GM18861 (cell line): ENCODE measurements at regions not wholly inside any gene's neighbourhood (a gene's known extent, or its start where the extent isn't known, plus 50 kb on each side); places are given as distances from the start of the nearest gene placed in this dataset.
A peak's percentile ranks its signal among the peaks of the same experiment; 100 is the strongest.
"Not testable (repeated sequence)": the region's sequence is repeated elsewhere in the genome, so short reads cannot be mapped to it uniquely, and the experiment has no call there.

Source experiments
- ATAC-seq: cut with Tn5 transposase; IDR thresholded peaks from one replicate; pipeline ENCODE4 v1.9.1; 2021; ENCODE audit not compliant: unreplicated experiment

DNA sequence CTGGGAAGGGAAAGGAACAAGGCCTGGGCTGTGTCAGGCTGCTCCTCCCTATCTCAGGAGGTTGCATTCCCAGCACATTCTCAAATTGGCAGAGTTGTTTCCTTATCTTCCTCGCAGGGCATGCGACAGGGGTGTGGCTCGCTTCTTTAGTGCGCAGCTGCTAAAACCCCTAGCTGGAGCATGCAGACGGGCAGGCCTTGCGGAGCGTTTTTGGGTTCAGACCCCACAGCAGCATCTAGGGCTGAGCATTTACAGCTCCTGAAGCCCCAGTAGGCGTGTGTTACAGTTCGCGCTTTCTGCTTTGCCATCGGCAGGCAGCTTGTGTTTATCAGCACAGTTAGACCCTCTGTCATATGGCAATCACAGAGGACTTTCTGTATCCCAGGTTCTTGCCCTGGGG lies 392.4 kb downstream of the TECRL start:
- ATAC-seq, result no peak

- ATAC-seq, result no peak
Observed at GRCh38 chr4:64014647-64015046, 394.6 kb downstream of the TECRL start.

- ATAC-seq, result peak; percentile 66
Observed at GRCh38 chr4:64001229-64001898, 407.9 kb downstream of the TECRL start.

- ATAC-seq, result no peak
Observed at GRCh38 chr4:64000241-64000640, 409.0 kb downstream of the TECRL start.

DNA sequence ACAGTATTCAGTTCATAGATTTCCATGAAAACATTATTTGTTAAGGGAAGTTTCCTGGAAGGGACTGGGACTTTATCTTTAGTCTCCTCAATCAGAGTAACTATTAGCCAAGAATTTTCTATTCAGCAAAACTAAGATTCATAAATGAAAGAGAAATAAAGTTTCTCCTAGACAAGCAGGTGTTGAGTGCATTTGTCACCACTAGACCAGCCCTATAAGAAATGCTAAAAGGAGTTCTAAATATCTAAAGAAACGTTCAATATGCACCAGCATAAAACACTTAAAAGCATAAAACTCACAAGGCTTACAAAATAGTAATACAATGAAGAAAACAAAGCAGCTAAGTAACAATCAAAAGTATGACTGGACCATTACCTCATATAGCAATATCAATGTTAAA lies 423.0 kb downstream of the TECRL start:
- no peak for ATAC-seq

GRCh38 chr4:63983224-63983623 lies 426.0 kb downstream of the TECRL start:
- no peak for ATAC-seq

- ATAC-seq, result no peak
Observed at GRCh38 chr4:63965875-63966274, 443.4 kb downstream of the TECRL start.

DNA sequence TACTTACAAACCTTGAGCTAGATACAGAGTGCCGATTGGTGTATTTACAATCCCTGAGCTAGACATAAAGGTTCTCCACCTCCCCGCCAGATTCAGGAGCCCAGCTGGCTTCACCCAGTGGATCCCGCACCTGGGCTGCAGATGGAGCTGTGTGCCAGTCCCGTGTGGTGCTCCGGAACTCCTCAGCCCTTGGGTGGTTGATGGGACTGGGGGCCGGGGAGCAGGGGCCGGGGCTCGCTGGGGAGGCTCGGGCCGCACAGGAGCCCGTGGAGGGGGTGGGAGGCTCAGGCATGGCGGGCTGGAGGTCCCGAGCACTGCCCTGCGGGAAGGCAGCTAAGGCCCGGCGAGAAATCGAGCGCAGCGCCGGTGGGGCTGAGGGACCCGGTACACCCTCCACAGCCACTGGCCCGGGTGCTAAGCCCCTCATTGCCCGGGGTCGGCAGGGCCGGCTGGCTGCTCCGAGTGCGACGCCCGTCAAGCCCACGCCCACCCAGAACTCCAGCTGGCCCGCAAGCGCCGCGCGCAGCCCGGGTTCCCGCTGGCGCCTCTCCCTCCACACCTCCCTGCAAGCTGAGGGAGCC lies 466.5 kb downstream of the TECRL start:
- not testable (repeated sequence) for ATAC-seq

- ATAC-seq, result no peak
Observed at GRCh38 chr4:63937961-63938360, 471.3 kb downstream of the TECRL start.

DNA sequence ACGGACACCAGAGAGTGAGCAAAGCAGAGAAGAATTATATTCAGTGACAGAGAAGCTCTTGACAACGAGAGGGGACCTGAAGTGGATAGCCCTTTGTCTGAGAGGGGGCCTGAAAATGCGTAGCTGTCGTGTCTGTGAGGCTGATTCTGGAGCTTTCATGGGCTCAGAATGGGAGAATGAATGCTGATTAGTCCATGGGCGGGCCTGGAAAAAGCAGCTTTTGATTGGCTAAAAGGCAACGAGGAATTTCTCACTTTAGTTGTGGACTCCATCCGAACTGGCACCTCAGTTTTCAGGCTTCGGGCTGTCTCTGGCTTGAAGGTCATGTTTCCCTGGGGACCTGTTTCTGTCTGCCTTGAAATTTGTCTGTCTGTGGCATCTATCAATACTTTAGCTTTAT lies 487.1 kb downstream of the TECRL start:
- no peak for ATAC-seq

DNA sequence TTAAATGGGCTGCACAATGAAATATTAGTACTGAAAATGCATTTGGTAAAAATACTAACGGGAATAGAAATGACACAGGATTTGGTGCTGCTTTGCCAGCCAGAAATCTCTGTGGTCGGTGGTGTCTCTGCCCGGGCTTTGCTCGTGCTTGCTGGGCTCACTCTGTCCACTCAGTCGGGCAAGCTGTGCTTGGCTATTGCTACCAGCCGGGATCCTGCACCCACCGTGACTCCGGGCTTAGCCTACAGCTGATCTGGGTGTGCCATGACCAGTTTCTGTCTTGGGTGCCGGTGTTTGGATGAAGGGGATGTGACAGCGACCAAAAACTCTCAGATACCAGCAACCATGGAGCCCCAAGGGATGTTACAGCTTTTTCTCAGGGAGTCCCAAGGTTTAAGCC lies 487.7 kb downstream of the TECRL start:
- ATAC-seq, result no peak

DNA sequence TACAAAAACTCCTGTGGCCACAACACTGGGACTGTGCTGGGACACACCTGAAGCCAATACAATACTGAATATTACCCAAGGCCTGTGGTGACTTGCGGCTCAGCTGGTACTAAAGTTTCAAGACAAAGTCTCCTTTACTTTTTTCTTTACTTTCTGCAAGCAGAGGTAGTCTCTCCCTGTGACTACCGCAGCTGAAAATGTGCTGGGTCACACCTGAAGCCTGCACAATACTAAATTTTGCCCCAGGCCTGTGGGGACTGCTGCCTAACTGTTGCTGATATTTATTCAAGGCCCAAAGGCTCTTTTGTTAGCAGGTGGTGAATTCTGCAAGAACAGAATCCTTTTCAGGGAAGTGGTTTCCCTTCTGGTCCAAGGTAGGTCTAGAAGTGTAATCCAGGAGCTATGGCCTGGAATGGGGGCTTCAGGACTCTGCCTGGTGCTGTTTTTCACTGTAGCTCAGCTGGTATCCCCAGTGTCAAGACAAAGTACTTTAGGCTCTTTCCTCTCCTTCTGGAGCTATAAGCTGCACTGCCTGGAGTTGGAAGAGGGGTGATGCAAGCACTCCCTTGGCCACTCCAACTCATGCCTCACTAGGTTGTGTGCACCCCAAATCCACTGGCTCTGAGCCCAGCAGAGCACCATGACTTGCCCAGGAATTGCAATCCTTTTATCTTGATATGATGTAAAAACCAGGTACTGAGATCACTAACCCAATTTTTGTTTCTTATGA lies 489.4 kb downstream of the TECRL start:
- no peak for ATAC-seq

DNA sequence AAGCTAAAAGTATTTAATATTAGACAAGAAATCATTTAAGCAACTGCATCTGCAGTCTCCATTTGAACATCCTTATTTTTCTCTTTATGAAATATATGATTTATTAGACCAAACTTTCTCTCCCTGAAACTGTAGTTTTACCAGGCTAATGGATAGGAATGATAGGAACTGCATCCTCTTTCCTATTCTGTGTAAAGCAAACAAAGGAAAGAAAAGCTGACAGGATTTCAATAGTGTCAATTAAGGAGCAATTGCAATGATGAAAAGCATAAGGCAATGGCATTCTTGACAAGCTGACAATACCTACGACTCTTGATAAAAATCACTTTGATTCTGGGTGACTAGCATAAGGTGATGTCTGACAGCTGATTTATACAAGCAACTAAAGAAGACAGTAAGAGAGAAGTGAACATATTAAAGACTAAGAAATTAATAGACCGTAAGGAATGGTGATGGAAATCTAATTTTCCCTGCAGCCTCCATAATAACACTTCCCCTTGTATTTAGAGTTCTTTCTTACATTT lies 502.5 kb downstream of the TECRL start:
- no peak for ATAC-seq

DNA sequence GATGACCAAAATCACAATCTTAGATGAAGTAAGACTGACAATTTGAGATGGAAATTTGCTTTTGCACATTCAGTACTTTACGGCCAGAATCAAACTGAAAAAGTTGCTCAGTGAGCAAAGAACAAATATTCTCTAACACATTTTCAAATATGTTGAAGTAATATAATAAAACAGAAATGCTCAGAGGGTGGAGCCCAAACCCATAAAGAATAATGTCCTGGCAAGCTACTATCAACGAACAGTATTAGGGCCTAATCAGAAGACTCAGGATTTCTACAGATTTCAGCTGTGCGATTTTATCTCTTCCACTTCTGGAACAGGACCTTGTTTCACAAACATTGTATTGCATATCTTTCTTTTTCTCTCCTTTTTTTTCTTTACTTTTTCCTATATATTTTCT lies 505.0 kb downstream of the TECRL start:
- no peak for ATAC-seq

GRCh38 chr4:63901304-63901703 lies 507.9 kb downstream of the TECRL start:
- no peak for ATAC-seq

DNA sequence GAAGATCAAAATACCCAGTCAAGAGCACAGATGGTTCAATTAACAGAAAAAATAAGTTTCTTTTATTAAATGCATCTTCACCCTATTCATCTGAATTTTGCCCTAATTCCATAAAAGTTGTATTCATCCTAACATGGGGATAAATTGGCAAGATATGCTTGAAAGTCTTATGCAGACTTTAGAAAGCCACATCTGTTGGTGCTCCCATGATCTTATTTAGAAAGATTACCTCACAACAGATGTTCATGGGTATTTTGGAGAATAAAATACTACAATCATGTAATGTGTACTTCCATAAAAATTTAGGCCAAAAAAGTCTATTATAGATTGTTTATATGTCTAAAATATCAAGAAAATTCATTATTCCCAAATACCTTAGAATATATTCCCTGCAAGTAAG lies 510.3 kb downstream of the TECRL start:
- no peak for ATAC-seq

DNA sequence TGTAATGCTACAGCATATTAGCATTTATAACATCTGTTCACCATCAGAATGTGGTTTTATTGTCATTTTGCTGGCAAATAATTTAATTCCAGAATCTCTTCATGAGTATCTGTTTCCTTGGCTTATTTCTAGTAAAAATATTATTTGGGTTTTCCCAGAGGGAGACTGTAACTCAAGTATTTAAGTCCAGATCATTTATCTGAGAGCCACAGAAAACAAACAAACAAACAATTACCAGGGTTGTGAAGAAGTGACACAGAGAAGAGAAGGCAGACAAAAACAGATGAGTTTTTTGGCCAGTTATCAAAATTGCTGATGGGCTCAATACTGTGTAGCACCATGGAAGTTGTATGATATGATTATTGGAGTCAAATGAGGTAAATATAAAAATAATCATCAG lies 515.1 kb downstream of the TECRL start:
- ATAC-seq, result no peak

GRCh38 chr4:63869370-63869769 lies 539.9 kb downstream of the TECRL start:
- no peak for ATAC-seq

- ATAC-seq, result no peak
Observed at GRCh38 chr4:63851496-63851895, 557.8 kb downstream of the TECRL start.

DNA sequence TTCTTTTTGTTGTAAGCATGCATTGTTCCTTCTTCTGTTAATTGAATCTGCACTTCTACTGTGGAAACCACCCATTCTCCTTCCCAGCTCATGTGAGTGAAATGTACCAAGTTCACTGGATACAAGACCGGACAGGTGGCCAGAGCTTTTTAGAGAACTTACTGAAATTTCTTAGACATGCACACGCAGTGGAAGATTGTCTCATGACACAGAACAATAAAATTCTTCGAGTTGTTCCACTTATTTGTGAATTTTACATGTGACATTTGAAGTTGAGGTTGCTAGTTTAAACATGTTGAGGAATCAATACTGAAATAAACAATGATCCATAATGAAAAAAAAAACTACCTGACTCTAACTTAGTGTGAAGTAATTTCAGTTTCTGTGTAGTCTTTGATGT lies 568.0 kb downstream of the TECRL start:
- ATAC-seq, result no peak

- ATAC-seq, result no peak
Observed at GRCh38 chr4:63831590-63832155, 577.6 kb downstream of the TECRL start.
